EL (cell line): ENCODE measurements at regions not wholly inside any gene's neighbourhood (a gene's known extent, or its start where the extent isn't known, plus 50 kb on each side); places are given as distances from the start of the nearest gene placed in this dataset.
"Not testable (repeated sequence)": the region's sequence is repeated elsewhere in the genome, so short reads cannot be mapped to it uniquely, and the experiment has no call there.

Experiments used
- DNase-seq: peaks from one replicate; pipeline ENCODE4 v3.0.0-alpha.2; 2016

DNA sequence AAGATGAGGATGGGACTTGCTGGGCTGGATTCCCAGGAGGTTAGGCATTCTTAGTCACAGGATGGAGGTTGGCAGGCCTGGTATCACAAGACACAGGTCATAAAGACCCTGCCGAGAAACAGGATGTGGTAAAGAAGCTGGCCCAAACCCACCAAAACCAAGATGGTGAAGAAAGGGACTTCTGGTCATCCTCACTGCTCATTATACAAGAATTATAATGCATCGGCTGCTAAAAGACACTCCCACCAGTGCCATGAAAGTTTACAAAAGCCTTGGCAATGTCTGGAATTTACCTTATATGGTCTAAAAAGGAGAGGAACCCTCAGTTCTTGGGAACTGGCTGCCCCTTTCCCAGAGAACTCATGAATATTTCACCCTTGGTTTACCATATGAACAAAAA, 345.5 kb upstream of the POM121L12 start:
- no peak for DNase-seq

- DNase-seq: no peak
Observed at GRCh38 chr7:52685333-52685732, 350.1 kb upstream of the POM121L12 start.

DNA sequence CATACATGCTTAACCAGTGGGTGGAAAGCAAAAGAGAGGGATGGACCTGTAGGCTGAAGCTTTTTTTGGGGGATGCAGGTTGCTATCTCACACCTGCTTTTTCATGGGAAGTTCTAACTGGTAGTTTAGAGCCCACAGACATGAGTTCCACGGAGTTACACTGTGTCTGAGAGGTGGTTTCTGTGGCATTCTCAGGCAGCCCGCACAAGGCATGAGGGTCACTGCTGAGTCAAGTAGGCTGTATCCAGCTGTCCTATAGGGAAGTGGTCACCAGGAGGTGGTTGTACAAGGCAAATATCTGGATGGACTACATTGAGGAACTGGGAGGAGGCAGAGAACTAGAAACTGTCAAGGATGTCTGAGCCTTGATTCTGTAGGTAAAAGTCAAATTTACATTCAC, 351.0 kb upstream of the POM121L12 start:
- no peak for DNase-seq

GRCh38 chr7:52682993-52683392, 352.4 kb upstream of the POM121L12 start:
- no peak for DNase-seq

DNA sequence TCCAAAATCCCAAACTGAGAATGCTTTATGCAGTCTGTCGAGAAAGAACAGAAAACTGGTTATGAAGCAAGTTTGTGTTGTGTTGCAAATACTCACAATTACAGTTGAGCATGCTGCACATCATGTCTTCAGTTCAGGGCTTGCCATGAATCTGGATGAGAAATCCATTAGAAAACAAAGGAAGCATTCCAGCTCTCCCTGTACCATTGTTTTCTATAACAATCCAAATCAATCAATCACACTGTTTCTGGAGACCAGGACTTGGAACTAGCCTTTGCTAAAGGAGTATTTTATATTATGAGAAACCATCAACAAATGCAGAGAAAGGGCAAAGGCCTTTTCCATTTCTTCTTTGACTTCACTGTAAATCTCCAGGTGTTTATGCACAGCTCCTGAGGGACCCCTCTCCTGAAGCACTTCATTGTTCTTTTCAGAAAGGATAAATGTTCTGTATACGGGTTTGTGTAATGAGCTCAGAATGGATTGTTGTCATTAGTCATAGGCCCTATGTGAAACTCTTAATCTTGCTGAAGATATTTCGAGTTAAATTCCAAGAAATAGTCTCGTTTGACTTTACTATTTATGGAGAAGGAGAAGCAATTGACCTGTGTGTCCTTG, 364.7 kb upstream of the POM121L12 start:
- no peak for DNase-seq

- no peak for DNase-seq
Observed at GRCh38 chr7:52669031-52669430, 366.4 kb upstream of the POM121L12 start.

DNA sequence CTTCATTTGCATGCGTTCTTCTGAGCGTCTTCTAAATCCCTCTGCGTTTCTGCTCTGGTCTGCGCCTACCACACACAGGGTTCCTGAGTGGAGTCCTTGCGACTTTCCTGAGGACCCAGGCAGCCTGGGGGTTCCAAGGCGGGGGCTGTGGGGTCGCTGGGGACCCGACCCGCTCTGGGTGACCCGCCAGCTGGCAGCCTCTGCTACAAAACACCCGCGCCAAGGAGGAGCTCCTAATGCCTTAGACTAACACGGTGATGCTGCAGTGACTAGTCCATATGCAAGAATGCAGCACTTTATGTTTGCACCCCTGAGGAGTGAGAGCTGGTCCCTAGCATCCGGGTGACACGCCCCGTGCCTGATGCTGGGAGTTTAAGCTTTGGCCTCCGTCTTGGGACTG, 367.0 kb upstream of the POM121L12 start:
- DNase-seq: no peak

GRCh38 chr7:52659178-52659577, 376.3 kb upstream of the POM121L12 start:
- no peak for DNase-seq

GRCh38 chr7:52656098-52656497, 379.3 kb upstream of the POM121L12 start:
- no peak for DNase-seq

GRCh38 chr7:52652621-52653020, 382.8 kb upstream of the POM121L12 start:
- no peak for DNase-seq

DNA sequence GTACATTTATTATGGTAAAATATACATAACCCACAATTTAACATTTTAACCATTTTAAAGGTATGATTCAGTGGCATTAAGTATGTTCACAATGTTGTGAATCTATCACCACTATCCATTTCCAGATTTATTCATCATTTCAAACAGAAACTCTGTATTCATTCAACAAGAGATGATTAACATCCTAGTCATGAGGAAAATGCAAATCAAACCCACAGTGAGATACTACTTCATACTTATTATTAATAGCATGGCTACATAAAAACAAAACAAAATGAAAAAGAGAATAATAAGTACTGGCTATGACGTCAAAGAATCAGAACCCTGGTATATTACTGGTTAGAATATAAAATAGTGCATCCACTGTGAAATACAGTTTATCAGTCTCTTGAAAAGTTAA, 386.6 kb upstream of the POM121L12 start:
- DNase-seq: no peak

- no peak for DNase-seq
Observed at GRCh38 chr7:52647046-52647445, 388.4 kb upstream of the POM121L12 start.

GRCh38 chr7:52639981-52640380, 395.5 kb upstream of the POM121L12 start:
- no peak for DNase-seq

GRCh38 chr7:52639126-52639525, 396.3 kb upstream of the POM121L12 start:
- DNase-seq: no peak

DNA sequence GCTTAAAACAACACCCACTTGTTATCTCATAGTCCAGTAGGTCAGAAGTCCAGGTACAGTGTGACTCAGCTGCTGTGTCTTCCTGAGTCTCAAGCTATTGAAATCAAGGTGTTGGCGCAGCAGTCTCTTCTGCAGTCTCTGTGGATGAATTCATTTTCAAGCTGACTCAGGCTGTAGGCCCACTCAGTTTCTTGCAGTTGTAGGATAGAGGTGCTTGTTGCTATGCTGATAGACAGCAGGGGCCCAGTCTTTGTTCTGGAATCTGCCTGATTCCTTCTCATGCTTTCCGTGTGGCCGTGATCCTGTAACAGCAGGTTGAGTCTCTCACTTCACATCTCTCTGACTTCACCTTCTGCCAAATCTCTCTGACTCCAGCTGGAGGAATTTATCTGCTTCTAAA, 400.4 kb upstream of the POM121L12 start:
- DNase-seq: no peak

DNA sequence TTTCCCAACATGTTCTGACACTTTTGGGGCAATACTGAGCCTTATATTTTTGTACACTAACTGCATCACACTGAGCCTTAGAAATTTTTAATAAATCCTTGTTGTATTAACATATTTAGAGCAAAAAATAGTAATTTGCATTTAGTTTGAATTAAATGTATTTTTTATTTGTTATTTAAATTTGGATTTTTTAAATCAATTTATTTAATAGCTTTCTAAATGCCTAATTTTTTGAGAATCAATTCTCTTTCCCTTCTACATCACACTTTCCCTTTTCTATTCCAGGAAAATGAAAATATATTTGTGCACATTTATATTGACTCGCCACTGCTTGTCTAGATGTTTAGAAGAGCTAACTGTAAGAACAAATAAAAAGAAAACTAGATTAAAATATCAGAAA, 414.6 kb upstream of the POM121L12 start:
- DNase-seq: no peak

DNA sequence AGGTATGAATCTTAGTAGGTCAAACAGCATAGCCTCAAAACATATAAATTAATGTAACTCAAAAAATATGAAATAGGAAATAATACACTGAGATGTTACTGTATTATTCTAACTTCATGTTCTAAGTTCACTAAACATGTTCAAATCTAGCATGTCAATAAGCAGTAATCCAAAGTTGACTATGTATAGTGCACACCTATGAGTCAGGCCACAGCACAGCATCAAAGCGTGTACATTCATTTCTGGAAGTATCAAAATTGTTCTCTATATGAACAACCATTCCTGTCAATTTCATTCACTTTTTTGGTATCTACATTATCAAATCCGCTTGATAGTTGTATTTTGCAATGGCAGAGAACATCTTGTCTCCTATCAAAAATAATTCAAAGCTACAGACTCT, 418.9 kb upstream of the POM121L12 start:
- DNase-seq: no peak

DNA sequence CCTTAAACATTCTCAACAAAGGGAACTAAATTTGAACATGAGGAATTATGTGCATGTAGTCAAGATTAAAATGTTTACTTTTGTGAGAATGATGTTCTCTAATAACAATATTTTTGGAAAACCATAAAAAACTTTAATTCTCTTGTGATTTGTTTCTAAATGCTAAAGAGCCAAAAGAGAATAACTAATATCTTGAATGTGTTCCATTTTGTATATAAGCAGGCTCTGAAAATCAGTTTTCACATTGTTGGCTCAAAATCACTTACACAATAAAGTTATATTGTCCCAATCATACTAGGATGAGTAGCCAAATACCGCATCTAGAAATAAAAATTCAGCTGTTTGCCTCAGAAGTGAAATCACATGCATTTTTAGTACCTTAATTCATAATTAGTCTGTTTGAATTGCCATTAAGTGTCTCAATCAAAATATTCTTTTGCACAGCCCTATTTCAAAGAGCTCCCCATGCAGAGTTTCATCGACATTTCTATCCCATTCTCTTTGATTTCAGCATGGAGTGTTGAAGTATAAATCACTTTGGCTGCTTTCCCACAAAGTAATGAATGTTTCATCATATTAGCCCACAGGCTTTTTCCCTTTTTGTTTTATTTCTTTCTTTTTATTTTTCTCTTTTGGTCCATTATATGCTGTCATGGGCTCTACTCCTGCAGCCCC, 420.3 kb upstream of the POM121L12 start:
- DNase-seq: no peak

DNA sequence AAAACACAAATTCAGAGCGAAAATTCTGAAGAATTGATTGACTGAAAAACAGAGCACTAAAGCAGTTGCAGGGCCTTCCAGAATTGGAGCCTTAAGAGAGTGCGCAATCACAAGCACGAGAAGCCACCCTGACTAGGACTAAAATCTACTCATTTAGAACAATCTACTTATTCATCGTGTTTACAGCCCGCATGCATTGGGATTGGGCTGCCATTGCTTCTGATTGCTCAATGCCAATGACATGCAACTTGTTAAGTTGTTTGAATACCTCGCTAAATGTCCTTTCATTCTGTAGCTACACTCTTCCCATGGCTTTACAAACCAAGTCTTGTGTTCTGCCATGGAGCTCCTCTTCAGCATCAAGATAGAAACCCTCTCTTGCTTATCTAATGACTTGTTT, 425.9 kb upstream of the POM121L12 start:
- DNase-seq: no peak

- DNase-seq: no peak
Observed at GRCh38 chr7:52592698-52593097, 442.7 kb upstream of the POM121L12 start.

DNA sequence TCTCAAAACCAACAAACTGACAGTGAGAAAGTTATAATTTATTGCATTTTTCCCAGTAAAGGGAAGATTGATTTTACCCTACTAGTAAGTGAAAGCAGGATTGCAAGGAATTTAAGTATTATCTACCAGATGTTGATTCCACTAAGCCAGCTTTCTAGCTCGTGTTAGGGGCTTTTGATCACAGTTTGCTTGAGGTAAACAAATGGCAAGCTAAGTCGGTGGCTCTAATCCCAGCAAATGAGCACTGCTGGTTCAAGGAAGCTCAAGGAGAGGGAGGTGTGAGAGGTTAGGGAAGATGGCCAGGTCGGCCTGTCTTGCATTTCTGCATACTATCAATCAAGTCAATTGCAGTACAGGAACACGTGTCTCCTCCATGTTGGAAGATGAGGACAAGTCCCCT, 448.7 kb upstream of the POM121L12 start:
- no peak for DNase-seq

DNA sequence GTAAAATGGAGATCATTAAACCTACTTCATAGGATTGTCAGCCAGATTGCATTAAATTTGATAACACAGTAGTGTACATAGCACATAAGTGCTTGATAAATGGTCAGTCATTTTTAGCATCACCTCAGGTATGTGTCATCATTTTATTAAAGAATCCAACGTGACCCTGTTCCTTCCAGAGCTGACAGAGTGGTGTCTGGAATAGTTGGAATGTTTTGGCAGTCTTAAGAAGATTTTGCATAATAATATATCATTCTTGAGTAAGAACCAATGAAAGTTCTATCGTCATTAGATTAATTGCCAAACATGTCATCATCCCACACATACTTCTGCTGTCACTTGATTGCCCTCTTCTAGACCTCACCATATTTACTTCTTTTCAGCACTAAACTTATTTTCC, 451.4 kb upstream of the POM121L12 start:
- DNase-seq: no peak

- DNase-seq: not testable (repeated sequence)
Observed at GRCh38 chr7:52573141-52573540, 462.3 kb upstream of the POM121L12 start.

DNA sequence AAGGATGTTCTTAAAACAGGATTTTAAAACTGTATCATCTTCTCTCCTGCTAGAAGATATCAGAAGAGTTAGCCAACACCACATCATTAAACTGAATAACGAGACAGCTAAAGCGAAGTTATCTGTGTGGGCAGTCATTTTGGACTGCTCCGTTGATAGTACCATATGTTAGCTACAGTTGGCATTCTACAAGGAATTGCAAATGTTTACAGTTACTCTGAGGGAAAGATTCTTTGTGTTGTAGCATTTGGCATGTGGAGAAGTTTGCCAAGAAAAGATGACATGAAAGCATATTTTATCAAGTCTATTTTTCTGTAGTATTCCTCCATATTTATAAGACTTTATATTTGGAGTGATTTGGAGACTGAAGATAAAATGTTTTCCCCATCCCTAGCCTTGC, 464.4 kb upstream of the POM121L12 start:
- DNase-seq: no peak

DNA sequence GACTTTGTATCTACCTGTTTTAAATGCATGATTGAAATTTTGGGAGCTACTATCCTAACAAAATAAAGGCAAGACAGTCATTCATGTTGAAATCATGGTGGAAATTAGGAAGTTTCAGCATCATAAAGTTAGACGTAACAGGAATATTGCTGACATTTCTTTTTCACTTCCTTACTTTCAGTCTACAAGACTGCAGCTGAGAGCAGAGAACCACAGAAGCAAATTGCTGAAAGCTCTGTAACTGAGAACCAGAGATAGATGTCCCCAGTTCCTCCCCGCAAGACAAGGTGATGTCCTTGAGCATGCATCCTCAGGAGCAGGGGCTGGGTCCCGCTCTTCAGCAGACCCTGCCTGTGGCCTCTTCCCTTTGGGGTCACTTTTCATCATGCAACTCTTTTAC, 466.3 kb upstream of the POM121L12 start:
- no peak for DNase-seq
